Keratinocyte (primary cell): ENCODE measurements at regions not wholly inside any gene's neighbourhood (a gene's known extent, or its start where the extent isn't known, plus 50 kb on each side); places are given as distances from the start of the nearest gene placed in this dataset.

Experiments used
- EZH2 ChIP-seq: IDR thresholded peaks from one replicate; pipeline ENCODE4 v1.6.1; 2012; ENCODE audit warnings: inconsistent platforms, mild to moderate bottlenecking, low read length, moderate library complexity
- TF ChIP-seq, protein P1 (sequence below), 3 experiments: IDR thresholded peaks in 1 of 3; conservative IDR thresholded peaks in 1 of 3; optimal IDR thresholded peaks in 1 of 3; 2 replicates in 2 of 3; 3 replicates in 1 of 3; pipeline versions ENCODE3 to v1.5.1; 2011; ENCODE audit warnings: low read length in 3 of 3, mild to moderate bottlenecking in 3 of 3, moderate library complexity in 2 of 3, control low read depth in 1 of 3, inconsistent platforms in 1 of 3; ENCODE audit not compliant: insufficient read depth in 2 of 3; ENCODE audit errors: extremely low read depth in 1 of 3

DNA sequence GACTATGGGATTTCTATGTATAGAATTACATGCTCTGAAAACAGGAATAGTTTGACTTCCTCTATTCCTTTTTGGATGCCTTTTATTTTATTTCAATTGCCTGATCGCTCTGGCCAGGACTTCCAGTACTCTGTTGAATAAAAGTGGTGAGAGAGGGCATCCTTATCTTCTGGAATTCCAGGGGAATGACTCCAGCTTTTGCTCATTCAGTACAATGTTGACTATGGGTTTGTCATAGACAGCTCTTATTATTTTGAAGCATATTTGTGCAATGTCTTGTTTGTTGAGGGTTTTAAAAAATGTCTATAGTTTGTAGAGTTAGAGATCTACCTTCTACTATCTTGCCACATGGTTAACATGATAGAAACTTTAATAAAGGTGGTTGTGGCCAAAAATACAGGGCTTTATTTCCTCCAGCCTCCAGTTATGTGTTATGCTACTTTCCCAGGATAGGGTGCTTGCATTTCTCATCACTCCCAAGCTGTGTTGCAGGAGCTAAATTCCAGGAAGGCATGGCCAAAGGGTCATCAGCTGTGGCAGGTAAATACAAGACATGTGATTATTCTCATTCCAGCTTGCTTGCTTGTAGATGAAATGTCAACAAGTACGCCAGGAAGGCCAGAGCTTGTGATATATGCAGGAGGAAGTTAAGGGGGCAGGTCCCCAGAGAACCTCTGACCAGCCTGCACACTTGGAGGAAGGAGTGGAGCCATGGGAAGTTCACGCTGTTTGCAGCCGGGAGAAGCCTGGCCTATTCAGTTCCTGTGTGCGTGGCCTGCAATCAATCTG is 142.4 kb upstream of the CPXCR1 start:
- TF ChIP-seq, protein P1, sequence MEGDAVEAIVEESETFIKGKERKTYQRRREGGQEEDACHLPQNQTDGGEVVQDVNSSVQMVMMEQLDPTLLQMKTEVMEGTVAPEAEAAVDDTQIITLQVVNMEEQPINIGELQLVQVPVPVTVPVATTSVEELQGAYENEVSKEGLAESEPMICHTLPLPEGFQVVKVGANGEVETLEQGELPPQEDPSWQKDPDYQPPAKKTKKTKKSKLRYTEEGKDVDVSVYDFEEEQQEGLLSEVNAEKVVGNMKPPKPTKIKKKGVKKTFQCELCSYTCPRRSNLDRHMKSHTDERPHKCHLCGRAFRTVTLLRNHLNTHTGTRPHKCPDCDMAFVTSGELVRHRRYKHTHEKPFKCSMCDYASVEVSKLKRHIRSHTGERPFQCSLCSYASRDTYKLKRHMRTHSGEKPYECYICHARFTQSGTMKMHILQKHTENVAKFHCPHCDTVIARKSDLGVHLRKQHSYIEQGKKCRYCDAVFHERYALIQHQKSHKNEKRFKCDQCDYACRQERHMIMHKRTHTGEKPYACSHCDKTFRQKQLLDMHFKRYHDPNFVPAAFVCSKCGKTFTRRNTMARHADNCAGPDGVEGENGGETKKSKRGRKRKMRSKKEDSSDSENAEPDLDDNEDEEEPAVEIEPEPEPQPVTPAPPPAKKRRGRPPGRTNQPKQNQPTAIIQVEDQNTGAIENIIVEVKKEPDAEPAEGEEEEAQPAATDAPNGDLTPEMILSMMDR (optimal IDR thresholded peaks at IDR 0.05 in 1 of 3, IDR thresholded peaks at IDR 0.05 in 1 of 3, conservative IDR thresholded peaks at IDR 0.05 in 1 of 3; ENCODE audit: extremely low read depth in 1 of 3, insufficient read depth in 2 of 3, low read length in 3 of 3) = no peak
- TF ChIP-seq EZH2 = no peak
